ELR (cell line): ENCODE measurements at regions not wholly inside any gene's neighbourhood (a gene's known extent, or its start where the extent isn't known, plus 50 kb on each side); places are given as distances from the start of the nearest gene placed in this dataset.

ENCODE experiments used
- DNase-seq: peaks from one replicate; pipeline ENCODE4 v3.0.0-alpha.2; 2015; ENCODE audit warnings: low read depth

DNA sequence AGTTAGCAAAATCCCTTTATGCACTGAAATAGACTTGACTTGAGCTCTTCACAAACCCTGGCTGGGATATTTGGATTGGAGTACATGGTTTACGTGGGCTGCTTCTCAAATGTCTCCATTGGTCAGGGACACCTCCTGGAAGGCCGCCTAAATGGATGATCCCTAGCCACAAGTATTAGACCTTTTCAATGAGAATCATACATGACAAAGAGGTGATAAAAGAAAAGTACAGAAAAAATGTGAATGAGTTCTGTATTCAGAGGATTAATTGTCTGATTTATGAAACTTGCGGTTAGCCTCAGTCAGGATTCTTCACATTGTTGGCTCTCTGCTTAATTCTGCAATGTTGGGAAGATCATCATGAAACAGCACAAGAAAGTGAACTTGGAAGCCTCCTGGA lies 752.8 kb upstream of the ADAMTS16 start:
- no peak for DNase-seq

DNA sequence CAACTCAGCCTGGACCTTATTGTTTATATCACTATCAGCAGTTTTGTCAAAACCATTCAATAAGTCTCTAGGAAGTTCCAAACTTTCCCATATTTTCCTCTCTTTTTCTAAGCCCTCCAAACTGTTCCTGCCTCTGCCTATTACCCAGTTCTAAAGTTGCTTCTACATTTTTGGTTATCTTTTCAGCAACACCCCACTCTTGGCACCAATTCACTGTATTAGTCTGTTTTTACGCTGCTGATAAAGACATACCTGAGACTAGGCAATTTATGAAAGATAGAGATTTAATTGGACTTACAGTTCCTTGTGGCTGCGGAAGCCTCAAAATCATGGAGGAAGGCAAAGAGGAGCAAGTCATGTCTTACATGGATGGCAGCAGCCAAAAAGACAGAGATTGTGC lies 744.4 kb upstream of the ADAMTS16 start:
- no peak for DNase-seq

- no peak for DNase-seq
Measured at GRCh38 chr5:4405614-4406219, 734.4 kb upstream of the ADAMTS16 start.

GRCh38 chr5:4410151-4410550 lies 730.0 kb upstream of the ADAMTS16 start:
- DNase-seq, result no peak

DNA sequence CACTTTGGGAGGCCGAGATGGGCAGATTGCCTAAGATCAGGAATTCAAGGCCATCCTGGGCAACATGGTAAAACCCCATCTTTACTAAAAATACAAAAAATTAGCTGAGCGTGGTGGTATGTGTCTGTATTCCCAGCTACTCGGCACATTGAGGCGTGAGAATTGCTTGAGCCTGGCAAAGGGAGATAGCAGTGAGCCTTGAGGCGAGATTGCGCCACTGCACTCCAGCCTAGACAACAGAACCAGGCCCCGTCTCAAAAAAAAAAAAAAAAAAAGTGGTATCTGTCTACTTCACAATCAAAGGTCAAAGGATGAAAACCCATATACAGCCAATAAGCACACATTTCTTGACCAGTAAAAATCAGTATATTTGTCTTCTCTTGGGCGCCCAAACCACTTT lies 728.5 kb upstream of the ADAMTS16 start:
- no peak for DNase-seq

DNA sequence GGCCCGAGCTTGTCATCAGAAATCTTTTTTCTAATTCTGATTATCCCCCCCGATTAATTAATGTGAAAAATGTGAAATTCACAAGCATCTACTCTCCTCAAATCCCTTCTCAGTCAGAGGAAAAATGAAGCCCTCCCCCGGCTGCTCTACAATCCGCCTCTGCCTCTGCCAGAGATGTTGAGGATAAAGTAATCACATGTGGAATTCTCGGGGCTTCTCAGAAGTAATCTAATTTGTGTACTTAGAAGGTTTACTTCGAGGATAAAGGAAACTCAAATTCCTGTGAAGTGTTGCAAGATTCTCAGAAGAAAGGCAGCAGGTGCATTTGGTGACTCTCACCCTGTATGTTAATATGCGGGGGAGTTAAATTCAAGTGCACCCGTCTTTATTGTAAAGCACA lies 726.1 kb upstream of the ADAMTS16 start:
- DNase-seq, result no peak

DNA sequence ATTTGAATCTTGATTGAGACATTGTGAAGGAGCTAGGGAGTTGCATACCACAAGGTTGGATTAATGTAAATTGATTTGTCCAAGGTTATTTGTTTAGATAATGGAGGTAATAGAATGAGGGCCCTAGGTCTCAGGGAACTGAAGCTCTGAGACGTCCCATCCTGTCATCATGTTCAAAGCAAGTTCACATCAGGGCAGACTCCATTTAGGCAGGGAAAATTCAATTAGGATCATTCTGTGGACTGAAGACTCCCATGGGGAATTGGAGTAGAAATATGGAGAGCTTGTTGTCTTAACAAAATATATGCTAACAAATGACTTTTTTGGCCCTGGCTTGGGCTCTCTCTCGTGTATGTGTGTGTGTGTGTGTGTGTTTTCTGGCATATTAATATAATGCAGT lies 722.0 kb upstream of the ADAMTS16 start:
- DNase-seq, result no peak

DNA sequence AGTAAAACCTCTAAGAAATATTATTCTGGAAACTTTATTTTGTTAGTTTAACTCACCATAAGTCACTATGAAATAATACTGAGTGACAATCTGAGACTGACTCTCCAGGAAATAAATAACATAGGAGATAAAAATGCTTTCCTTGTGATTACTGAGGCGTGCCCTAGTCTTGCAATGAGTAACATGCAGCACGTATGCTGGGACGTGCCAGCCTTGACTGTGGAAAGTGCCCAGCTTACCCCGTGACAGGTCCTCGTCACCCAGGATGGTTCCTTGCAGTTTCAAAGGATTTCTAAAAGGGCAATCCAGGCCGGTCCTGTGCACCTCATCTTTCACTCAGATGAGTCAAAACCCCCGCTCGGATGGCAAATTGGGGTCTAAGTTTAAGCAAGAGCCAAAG lies 720.8 kb upstream of the ADAMTS16 start:
- no peak for DNase-seq

GRCh38 chr5:4420177-4420576 lies 720.0 kb upstream of the ADAMTS16 start:
- DNase-seq, result no peak

DNA sequence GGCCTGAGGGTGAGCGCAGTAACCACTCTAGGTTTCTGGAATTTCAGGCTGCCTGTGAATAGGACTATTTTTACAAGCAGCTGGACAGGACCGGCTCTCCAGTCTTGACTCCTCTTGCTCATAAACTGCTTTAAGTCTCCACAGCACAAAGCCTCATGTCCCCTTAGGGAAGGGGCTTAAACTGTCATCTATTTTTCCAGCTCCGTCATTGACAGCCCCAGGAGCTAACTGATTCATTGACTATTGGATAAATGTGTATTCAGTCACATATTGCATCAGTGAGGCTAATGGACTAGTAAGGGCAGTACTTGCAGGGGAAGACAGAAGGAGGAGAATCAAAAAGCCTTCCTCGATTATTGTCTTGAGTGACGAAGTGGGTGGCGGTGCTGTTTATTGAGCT lies 719.4 kb upstream of the ADAMTS16 start:
- DNase-seq, result no peak

GRCh38 chr5:4422247-4422646 lies 717.9 kb upstream of the ADAMTS16 start:
- no peak for DNase-seq

DNA sequence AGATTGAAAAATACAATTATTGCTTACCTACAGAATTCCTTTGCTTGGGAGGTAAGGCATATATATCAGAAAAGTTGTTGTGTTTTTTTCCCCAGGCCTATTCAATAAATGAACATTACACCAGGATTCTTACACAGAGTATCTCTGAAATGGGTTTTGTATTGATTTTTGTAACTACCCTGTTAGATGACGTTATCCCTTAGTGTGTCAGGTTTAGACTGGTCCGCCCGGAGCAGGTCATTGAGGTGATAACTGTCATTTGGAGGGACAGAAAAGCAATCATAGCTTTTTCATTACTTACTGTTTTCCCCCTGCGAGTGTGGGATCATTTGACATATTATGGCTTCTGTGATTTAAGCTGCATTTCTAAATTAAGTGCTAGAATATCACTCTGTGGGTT lies 715.2 kb upstream of the ADAMTS16 start:
- DNase-seq, result no peak

- no peak for DNase-seq
Measured at GRCh38 chr5:4440536-4440935, 699.6 kb upstream of the ADAMTS16 start.

DNA sequence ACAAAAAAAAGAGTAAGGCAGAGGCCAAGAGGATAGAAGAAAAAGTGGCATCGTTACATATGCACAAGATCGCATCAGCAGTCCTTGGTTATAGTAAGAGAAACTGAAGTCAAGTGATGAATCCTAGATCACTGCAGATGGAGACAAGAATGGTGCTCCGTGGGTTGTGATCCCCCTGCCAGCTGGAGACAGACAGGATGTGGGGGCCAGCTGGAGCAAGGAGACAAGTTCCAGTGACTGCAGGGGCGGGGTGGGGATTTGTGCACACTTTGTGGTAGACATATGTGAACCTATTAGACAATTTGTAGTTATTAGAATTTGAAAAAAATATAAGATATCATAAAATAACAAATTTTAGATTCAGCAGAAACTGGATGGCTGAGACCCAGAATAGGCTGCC lies 697.9 kb upstream of the ADAMTS16 start:
- DNase-seq, result no peak

- DNase-seq, result no peak
Measured at GRCh38 chr5:4447657-4448056, 692.5 kb upstream of the ADAMTS16 start.

DNA sequence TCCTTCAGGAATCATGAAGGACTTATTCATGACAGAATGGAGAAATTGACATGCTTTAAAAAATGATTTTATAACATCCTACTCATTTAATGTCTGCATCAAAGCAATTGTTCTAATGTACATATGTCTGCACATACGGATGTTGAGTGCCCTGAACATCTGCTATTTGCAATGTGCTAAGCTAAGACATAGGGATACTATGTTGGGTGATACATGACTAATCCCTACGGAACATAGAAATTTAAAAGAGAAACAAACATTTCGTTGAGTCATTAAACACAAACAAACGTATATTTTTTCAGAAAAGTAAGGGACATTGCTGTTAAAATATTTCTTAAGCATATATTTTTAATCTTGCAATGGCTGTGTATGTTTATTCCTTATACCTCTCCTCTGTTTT lies 686.5 kb upstream of the ADAMTS16 start:
- no peak for DNase-seq

GRCh38 chr5:4479426-4479825 lies 660.7 kb upstream of the ADAMTS16 start:
- DNase-seq, result no peak

DNA sequence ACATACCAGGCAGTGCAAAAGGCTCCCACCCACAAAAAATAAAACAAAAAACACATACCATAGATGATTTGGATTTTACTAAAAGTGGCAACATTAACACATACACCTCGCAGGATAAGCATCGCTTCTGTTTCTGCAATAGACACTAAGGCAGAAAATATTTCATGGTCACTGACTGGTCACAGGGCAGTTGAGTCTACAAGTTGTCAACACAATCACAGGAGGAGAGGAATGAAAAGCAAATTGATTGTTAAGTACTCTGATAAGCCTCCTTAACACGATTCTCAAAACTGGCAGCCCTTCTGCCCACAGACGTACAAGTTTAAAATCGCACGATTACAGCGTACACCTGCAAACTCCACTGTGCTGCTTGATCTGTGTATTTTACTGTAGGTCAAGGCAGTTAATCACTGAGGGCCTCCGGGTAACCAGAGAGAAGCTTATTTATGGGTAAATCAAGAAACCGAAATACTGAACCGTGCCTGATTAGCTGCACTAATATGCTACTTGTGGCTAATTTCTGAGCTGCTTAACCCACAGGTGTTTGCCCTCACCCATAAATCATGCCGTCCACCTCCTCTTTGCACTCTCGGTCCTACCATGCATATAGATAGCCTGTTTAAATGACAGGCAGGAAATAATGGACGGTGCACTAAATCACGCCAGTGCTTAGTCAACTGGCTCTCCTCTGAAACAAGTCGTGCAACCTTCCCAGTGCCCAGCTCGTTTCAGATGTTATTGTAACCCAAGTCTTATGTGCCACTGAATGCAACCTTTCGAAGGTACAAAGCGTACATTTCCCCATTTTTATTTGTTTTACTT lies 659.4 kb upstream of the ADAMTS16 start:
- DNase-seq, result no peak

DNA sequence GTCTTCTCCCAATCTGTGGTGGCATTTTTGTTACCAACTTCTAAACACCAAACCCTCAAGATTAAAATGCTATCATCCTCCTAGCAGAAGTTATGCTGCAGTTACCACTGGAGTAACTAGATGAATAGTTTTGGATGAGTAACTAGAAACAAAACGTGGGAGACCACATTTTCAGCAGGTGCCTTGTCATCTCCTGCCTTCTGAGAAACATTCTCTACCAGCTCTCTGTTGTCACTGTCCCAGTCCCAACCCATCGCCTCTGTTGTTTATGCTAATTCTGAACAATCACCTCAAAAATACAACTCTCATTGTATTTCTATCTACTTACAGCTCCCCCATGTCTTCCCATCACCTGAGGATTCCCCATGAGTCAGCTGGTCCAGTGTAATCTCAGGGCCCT lies 652.5 kb upstream of the ADAMTS16 start:
- no peak for DNase-seq

DNA sequence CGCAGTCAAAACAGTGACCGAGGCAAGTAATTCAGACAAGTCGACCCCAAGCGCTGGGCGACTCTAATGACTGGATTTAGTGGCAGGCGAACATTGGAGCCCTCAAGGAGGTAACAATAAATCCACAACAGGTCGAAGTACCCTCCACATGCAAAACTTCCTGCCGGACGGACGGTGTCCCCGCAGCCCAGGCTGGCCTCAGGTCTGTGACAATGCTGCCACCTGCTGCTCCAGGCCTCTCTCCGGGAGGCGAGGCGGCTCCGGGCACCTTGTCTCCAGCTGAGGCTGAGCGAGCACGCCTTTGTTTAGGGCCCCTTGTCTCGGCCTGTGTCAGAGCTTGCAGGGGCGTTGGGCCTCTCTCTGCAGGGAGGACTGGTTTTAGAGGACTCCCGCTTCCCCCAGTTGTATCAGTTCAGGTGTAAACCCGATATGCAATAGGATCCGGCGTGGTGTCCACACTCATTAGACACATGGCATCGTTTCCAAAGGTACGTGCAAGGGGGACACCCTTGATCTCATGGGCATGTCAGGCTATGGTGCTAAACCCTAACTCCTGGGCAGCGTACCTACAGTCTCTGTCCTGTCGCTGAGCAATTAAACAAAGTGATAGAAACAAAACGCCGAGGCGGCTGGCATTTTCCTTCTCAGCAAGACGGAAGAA lies 628.0 kb upstream of the ADAMTS16 start:
- DNase-seq, result no peak

DNA sequence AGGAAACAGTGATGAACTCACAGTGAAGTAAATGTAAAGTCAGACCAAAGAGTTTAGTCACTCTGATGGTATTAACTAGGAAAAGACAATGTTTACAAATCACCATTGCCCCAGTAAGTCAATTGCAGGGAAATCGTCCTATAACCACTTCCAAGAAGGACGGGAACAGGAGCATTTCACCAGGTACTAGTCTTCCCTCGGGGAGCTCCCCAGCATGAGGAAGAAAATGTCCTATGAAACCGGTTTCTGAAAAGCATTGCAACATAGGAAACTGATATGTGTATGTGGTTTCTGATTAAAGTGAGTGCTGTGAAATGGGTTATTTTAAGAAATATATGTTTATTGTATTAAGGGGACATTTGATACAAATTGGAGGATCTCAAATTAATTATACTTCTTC lies 626.7 kb upstream of the ADAMTS16 start:
- no peak for DNase-seq

GRCh38 chr5:4514067-4514648 lies 626.0 kb upstream of the ADAMTS16 start:
- no peak for DNase-seq
